ENCODE measurements at regions not wholly inside any gene's neighbourhood (a gene's known extent, or its start where the extent isn't known, plus 50 kb on each side); places are given as distances from the start of the nearest gene placed in this dataset.
A peak's percentile ranks its signal among the peaks of the same experiment; 100 is the strongest.

DNA sequence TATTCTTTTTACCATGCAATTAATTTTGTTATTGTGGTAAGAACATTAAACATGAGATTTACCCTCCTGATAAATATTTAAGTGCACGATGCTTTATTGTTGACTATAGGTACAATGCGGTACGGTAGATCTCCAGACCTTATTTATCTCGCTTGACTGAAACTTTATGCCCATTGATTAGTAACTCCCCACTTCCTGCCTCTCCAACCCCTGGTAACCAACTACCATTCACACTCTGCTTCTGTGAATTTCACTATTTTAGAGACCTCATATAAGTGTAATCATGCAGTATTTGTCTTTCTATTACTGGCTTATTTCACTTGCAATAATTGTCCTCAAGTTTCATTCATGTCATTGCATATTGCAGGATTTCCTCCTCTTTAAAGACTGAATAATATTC is 195.7 kb upstream of the ID2 start:
- Histone ChIP-seq H3K4me3 (no peak overlapping the region), H3K27me3 (no peaks in the 10 kb centered on the region), H3K36me3 (no peaks in the 10 kb centered on the region), H3K4me1 (peaks cover 0 to 15% (median 4%) of the 10 kb centered on the region in 4 donors), H3K9me3 (no peaks in the 10 kb centered on the region), H3K27ac (no peak overlapping the region)
- TF ChIP-seq POLR2AphosphoS5 (IDR thresholded peaks at IDR 0.05): no peak
- no peak for TF ChIP-seq POLR2A (IDR thresholded peaks at IDR 0.05)
- no peak for TF ChIP-seq EP300 (IDR thresholded peaks at IDR 0.05; ENCODE audit: low read depth)
- TF ChIP-seq, protein P1, sequence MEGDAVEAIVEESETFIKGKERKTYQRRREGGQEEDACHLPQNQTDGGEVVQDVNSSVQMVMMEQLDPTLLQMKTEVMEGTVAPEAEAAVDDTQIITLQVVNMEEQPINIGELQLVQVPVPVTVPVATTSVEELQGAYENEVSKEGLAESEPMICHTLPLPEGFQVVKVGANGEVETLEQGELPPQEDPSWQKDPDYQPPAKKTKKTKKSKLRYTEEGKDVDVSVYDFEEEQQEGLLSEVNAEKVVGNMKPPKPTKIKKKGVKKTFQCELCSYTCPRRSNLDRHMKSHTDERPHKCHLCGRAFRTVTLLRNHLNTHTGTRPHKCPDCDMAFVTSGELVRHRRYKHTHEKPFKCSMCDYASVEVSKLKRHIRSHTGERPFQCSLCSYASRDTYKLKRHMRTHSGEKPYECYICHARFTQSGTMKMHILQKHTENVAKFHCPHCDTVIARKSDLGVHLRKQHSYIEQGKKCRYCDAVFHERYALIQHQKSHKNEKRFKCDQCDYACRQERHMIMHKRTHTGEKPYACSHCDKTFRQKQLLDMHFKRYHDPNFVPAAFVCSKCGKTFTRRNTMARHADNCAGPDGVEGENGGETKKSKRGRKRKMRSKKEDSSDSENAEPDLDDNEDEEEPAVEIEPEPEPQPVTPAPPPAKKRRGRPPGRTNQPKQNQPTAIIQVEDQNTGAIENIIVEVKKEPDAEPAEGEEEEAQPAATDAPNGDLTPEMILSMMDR (IDR thresholded peaks at IDR 0.05): no peak
- intact Hi-C loops (cut with DNase I; ENCODE audit: low total_unique reads) (no loop called here), in situ Hi-C loops (cut with MboI; ENCODE audit: low pct_ligation_motif_present in 1 of 4, low pct_unique_long_range_greater_than_20kb in 1 of 4, low sequenced_read_pairs in 3 of 4) (no loop called here)
- DNase-seq: no peak
- WGBS, 2 donors (ENCODE audit: low coverage in 1 of 2): 76 to 88% methylated on average over 4 of the region's 4 CpGs

- no peak for DNase-seq
- intact Hi-C loops (cut with DNase I; ENCODE audit: low total_unique reads) (no loop called here), in situ Hi-C loops (cut with MboI; ENCODE audit: low pct_ligation_motif_present in 1 of 4, low pct_unique_long_range_greater_than_20kb in 1 of 4, low sequenced_read_pairs in 3 of 4) (no loop called here)
- H3K27me3 ChIP-seq: no peaks in the 10 kb centered on the region
- peaks cover 0 to 29% (median 13%) of the 10 kb centered on the region in 4 donors for H3K4me1 ChIP-seq
- H3K9me3 ChIP-seq: no peaks in the 10 kb centered on the region
- TF ChIP-seq EP300 (IDR thresholded peaks at IDR 0.05; ENCODE audit: low read depth): no peak
- no peak for TF ChIP-seq POLR2AphosphoS5 (IDR thresholded peaks at IDR 0.05)
- TF ChIP-seq, protein P1 (IDR thresholded peaks at IDR 0.05): no peak
- TF ChIP-seq POLR2A (IDR thresholded peaks at IDR 0.05): no peak
- peak overlapping the region in 1 of 4 donors; percentile 13 for H3K4me3 ChIP-seq
- no peaks in the 10 kb centered on the region for H3K36me3 ChIP-seq
- 69 to 80% methylated on average over 1 to 16 of the region's 16 CpGs for WGBS, 2 donors (ENCODE audit: low coverage in 1 of 2)
- H3K27ac ChIP-seq: peak overlapping the region in 2 of 4 donors; percentile 14 to 20
These were observed 194.4 kb upstream of the ID2 start for GRCh38 chr2:8487461-8487932.

GRCh38 chr2:8488001-8488738 is 193.7 kb upstream of the ID2 start:
- H3K4me3 ChIP-seq: peak overlapping the region in 1 of 4 donors; percentile 13

GRCh38 chr2:8489221-8489620 is 192.6 kb upstream of the ID2 start:
- WGBS, 2 donors (ENCODE audit: low coverage in 1 of 2): 95% methylated on average over 7 of the region's 7 CpGs; no CpG with 5 or more reads in 1 of the 2 donors
- in situ Hi-C loops (cut with MboI; ENCODE audit: low pct_ligation_motif_present in 1 of 4, low pct_unique_long_range_greater_than_20kb in 1 of 4, low sequenced_read_pairs in 3 of 4): no loop called here

More at GRCh38 chr2:8488001-8488738, 193.7 kb upstream of the ID2 start:
- Histone ChIP-seq H3K36me3 (no peaks in the 10 kb centered on the region), H3K27me3 (no peaks in the 10 kb centered on the region), H3K27ac (peak overlapping the region in 1 of 4 donors; percentile 20), H3K9me3 (no peaks in the 10 kb centered on the region), H3K4me1 (peaks cover 0 to 35% (median 19%) of the 10 kb centered on the region in 4 donors)
- WGBS, 2 donors (ENCODE audit: low coverage in 1 of 2): 69 to 86% methylated on average over 3 to 23 of the region's 23 CpGs
- no peak for DNase-seq
- TF ChIP-seq EP300 (IDR thresholded peaks at IDR 0.05; ENCODE audit: low read depth) (no peak), POLR2AphosphoS5 (IDR thresholded peaks at IDR 0.05) (no peak), POLR2A (IDR thresholded peaks at IDR 0.05) (no peak)
- TF ChIP-seq, protein P1 (IDR thresholded peaks at IDR 0.05): no peak
- intact Hi-C loops (cut with DNase I; ENCODE audit: low total_unique reads) (no loop called here), in situ Hi-C loops (cut with MboI; ENCODE audit: low pct_ligation_motif_present in 1 of 4, low pct_unique_long_range_greater_than_20kb in 1 of 4, low sequenced_read_pairs in 3 of 4) (no loop called here)

More at GRCh38 chr2:8489221-8489620, 192.6 kb upstream of the ID2 start:
- TF ChIP-seq POLR2AphosphoS5 (IDR thresholded peaks at IDR 0.05): no peak
- TF ChIP-seq, protein P1 (IDR thresholded peaks at IDR 0.05): no peak
- no peak for TF ChIP-seq EP300 (IDR thresholded peaks at IDR 0.05; ENCODE audit: low read depth)
- TF ChIP-seq POLR2A (IDR thresholded peaks at IDR 0.05): no peak
- no peaks in the 10 kb centered on the region for H3K27me3 ChIP-seq
- DNase-seq: no peak
- peaks cover 0 to 42% (median 27%) of the 10 kb centered on the region in 4 donors for H3K4me1 ChIP-seq
- intact Hi-C loops (cut with DNase I; ENCODE audit: low total_unique reads): no loop called here
- no peak overlapping the region for H3K27ac ChIP-seq
- H3K4me3 ChIP-seq: no peak overlapping the region
- no peaks in the 10 kb centered on the region for H3K9me3 ChIP-seq
- H3K36me3 ChIP-seq: no peaks in the 10 kb centered on the region
